Immature natural killer cell (primary cell): ENCODE measurements at regions not wholly inside any gene's neighbourhood (a gene's known extent, or its start where the extent isn't known, plus 50 kb on each side); places are given as distances from the start of the nearest gene placed in this dataset.
"Not testable (repeated sequence)": the region's sequence is repeated elsewhere in the genome, so short reads cannot be mapped to it uniquely, and the experiment has no call there.

Experiments
- DNase-seq, 3 donors: peaks; one replicate each; pipeline ENCODE4 v3.0.0; 2022; ENCODE audit warnings: mixed read lengths in 1 of 3
- H3K27ac Mint-ChIP-seq, 6 donors: one replicate each; pipeline ENCODE4 v1.8.0; 2020; ENCODE audit warnings: mixed read lengths in 6 of 6, mild to moderate bottlenecking in 5 of 6, inconsistent platforms in 4 of 6, moderate library complexity in 3 of 6
- H3K27me3 Mint-ChIP-seq, 3 donors: one replicate each; pipeline ENCODE4 v1.8.0; 2020 to 2021; ENCODE audit warnings: low read depth in 3 of 3, mild to moderate bottlenecking in 3 of 3, mixed read lengths in 3 of 3, moderate library complexity in 3 of 3, inconsistent platforms in 1 of 3
- H3K36me3 Mint-ChIP-seq, 3 donors: one replicate each; pipeline ENCODE4 v1.8.0; 2020; ENCODE audit warnings: mixed read lengths in 3 of 3, inconsistent platforms in 2 of 3, mild to moderate bottlenecking in 2 of 3
- H3K4me1 Mint-ChIP-seq, 2 donors: one replicate each; pipeline ENCODE4 v1.8.0; 2020; ENCODE audit warnings: inconsistent platforms in 2 of 2, mild to moderate bottlenecking in 2 of 2, mixed read lengths in 2 of 2, moderate library complexity in 1 of 2
- H3K4me3 Mint-ChIP-seq, 5 donors: one replicate each; pipeline ENCODE4 v1.8.0; 2020; ENCODE audit warnings: mild to moderate bottlenecking in 5 of 5, mixed read lengths in 5 of 5, inconsistent platforms in 3 of 5, moderate library complexity in 3 of 5
- H3K9me3 Mint-ChIP-seq, 6 donors: one replicate each; pipeline ENCODE4 v1.8.0; 2020; ENCODE audit warnings: mild to moderate bottlenecking in 6 of 6, mixed read lengths in 6 of 6, inconsistent platforms in 4 of 6, moderate library complexity in 3 of 6

DNA sequence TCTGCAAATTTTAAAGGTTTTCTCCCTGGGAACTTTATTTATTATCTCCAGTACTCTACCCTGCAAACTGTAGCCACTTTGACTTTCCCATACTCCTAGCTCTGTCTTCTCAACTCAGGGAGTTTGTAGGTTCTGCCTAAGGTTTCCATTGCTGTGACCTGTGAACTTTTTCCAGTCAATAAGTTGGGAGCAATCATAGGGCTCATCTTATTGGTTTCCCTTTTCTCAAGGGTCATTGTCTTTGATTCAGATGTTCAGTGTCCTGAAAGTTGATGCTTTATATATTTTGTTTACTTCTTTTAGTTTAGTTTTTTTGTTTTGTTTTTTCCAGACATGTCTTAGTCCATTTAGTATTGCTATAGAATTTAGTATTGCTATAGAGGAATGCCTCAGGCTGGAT, 85.3 kb upstream of the NUDT6 start:
- H3K27ac Mint-ChIP-seq = no peak overlapping the region
- H3K36me3 Mint-ChIP-seq = peaks cover 13 to 47% (median 46%) of the 10 kb centered on the region in 3 donors
- DNase-seq = no peak
- H3K4me1 Mint-ChIP-seq = peaks cover 4 to 21% of the 10 kb centered on the region in 2 donors
- H3K27me3 Mint-ChIP-seq = peaks cover 0 to 2% (median 0%) of the 10 kb centered on the region in 3 donors
- peaks cover 0 to 2% (median 0%) of the 10 kb centered on the region in 6 donors for H3K9me3 Mint-ChIP-seq
- H3K4me3 Mint-ChIP-seq = no peak overlapping the region

- H3K9me3 Mint-ChIP-seq, H3K27me3 Mint-ChIP-seq, DNase-seq, H3K4me1 Mint-ChIP-seq, H3K4me3 Mint-ChIP-seq, H3K27ac Mint-ChIP-seq: not testable (repeated sequence)
- H3K36me3 Mint-ChIP-seq = peaks cover 8 to 30% (median 30%) of the 10 kb centered on the region in 3 donors
These were observed 90.0 kb upstream of the NUDT6 start for GRCh38 chr4:123012416-123012815.

- DNase-seq = no peak
- Mint-ChIP-seq H3K27me3 (peaks cover 0 to 2% (median 0%) of the 10 kb centered on the region in 3 donors), H3K4me1 (no peaks in the 10 kb centered on the region), H3K9me3 (no peaks in the 10 kb centered on the region), H3K4me3 (no peak overlapping the region), H3K36me3 (peaks cover 8 to 16% (median 15%) of the 10 kb centered on the region in 3 donors), H3K27ac (no peak overlapping the region)
These were observed 91.6 kb upstream of the NUDT6 start for GRCh38 chr4:123014038-123014437.

DNA sequence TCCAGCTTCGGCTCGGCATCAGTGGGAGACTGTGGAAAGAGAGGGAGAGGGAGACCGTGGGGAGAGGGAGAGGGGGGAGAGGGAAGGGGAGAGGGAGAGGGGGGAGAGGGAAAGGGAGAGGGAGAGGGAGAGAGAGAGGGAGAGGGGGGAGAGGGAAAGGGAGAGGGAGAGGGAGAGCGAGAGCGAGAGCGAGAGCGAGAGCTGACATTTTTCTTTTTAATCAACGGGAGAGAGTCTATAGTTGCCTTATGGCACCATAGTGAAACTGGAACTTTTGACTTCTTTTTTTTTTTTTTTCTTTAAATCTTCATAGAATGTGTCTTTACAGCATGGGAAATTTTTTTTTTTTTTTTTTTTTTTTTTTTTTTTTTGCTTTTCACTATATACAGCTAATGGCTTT, 94.7 kb upstream of the NUDT6 start:
- Mint-ChIP-seq H3K36me3 (peaks cover 7 to 19% (median 7%) of the 10 kb centered on the region in 3 donors), H3K4me3 (no peak overlapping the region), H3K9me3 (no peaks in the 10 kb centered on the region), H3K27ac (no peak overlapping the region), H3K27me3 (no peaks in the 10 kb centered on the region), H3K4me1 (no peaks in the 10 kb centered on the region)
- no peak for DNase-seq

- H3K27ac Mint-ChIP-seq = no peak overlapping the region
- DNase-seq = no peak
- no peaks in the 10 kb centered on the region for H3K27me3 Mint-ChIP-seq
- no peak overlapping the region for H3K4me3 Mint-ChIP-seq
- H3K4me1 Mint-ChIP-seq = no peaks in the 10 kb centered on the region
- H3K36me3 Mint-ChIP-seq = peaks cover 7 to 19% (median 7%) of the 10 kb centered on the region in 3 donors
- no peaks in the 10 kb centered on the region for H3K9me3 Mint-ChIP-seq
These were observed 95.4 kb upstream of the NUDT6 start for GRCh38 chr4:123017636-123018395.

DNA sequence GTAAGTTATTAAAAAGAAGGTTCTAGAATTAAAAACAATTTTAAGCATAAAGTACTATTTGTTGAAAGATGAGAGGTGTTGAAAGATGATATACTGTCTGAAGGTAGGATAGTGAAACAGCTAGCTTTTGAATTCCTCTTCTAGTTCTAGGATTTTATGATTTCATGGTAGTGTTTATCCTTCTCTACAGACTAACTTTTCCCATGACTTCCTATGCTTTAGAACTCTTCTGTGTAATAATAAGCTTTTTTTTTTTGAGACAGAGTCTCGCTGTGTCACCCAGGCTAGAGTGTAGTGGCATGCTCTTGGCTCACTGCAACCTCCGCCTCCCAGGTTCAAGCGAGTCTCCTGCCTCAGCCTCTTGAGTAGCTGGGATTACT, 96.0 kb upstream of the NUDT6 start:
- H3K4me1 Mint-ChIP-seq = no peaks in the 10 kb centered on the region

DNA sequence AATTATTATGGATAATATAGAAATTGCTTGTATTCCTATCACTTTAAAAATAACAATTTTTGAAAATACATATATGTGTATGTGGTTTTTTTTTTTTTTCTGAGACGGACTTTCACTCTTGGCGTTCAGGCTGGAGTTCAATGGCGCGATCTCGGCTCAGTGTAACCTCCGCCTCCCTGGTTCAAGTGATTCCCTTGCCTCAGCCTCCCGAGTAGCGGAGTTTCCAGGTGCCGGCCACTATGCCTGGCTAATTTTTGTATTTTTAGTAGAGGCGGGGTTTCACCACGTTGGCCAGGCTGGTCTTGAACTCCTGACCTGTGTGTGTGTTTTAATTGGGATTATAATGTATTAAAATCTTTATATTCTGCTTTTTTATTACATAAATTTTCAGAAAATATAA, 97.9 kb upstream of the NUDT6 start:
- Mint-ChIP-seq H3K4me3 (no peak overlapping the region), H3K9me3 (no peaks in the 10 kb centered on the region), H3K27me3 (peaks cover 0 to 1% (median 0%) of the 10 kb centered on the region in 3 donors), H3K4me1 (no peaks in the 10 kb centered on the region), H3K36me3 (peaks cover 8 to 28% (median 12%) of the 10 kb centered on the region in 3 donors), H3K27ac (no peak overlapping the region)
- no peak for DNase-seq

More for the DNA sequence above, 96.0 kb upstream of the NUDT6 start:
- H3K9me3 Mint-ChIP-seq = no peaks in the 10 kb centered on the region
- no peak overlapping the region for H3K27ac Mint-ChIP-seq
- no peaks in the 10 kb centered on the region for H3K27me3 Mint-ChIP-seq
- no peak overlapping the region for H3K4me3 Mint-ChIP-seq
- H3K36me3 Mint-ChIP-seq = peaks cover 7 to 21% (median 7%) of the 10 kb centered on the region in 3 donors
- DNase-seq = no peak

- Mint-ChIP-seq H3K27ac (no peak overlapping the region), H3K27me3 (peaks cover 0 to 1% (median 0%) of the 10 kb centered on the region in 3 donors), H3K4me3 (no peak overlapping the region), H3K36me3 (peaks cover 13 to 33% (median 16%) of the 10 kb centered on the region in 3 donors), H3K4me1 (no peaks in the 10 kb centered on the region), H3K9me3 (no peaks in the 10 kb centered on the region)
- no peak for DNase-seq
These were observed 101.2 kb upstream of the NUDT6 start for GRCh38 chr4:123023647-123024046.

GRCh38 chr4:123024710-123025109, 102.3 kb upstream of the NUDT6 start:
- no peaks in the 10 kb centered on the region for H3K9me3 Mint-ChIP-seq
- H3K4me3 Mint-ChIP-seq = no peak overlapping the region
- DNase-seq = no peak
- H3K27ac Mint-ChIP-seq = no peak overlapping the region
- peaks cover 15 to 32% (median 23%) of the 10 kb centered on the region in 3 donors for H3K36me3 Mint-ChIP-seq
- peaks cover 0 to 1% (median 0%) of the 10 kb centered on the region in 3 donors for H3K27me3 Mint-ChIP-seq
- H3K4me1 Mint-ChIP-seq = no peaks in the 10 kb centered on the region

- no peak overlapping the region for H3K27ac Mint-ChIP-seq
- peaks cover 0 to 1% (median 0%) of the 10 kb centered on the region in 3 donors for H3K27me3 Mint-ChIP-seq
- H3K36me3 Mint-ChIP-seq = peaks cover 15 to 26% (median 23%) of the 10 kb centered on the region in 3 donors
- H3K4me1 Mint-ChIP-seq = no peaks in the 10 kb centered on the region
- DNase-seq = no peak
- H3K4me3 Mint-ChIP-seq = no peak overlapping the region
- H3K9me3 Mint-ChIP-seq = no peaks in the 10 kb centered on the region
These were observed 103.0 kb upstream of the NUDT6 start for GRCh38 chr4:123025398-123025797.

GRCh38 chr4:123026015-123026414, 103.6 kb upstream of the NUDT6 start:
- H3K9me3 Mint-ChIP-seq, DNase-seq, H3K27ac Mint-ChIP-seq, H3K27me3 Mint-ChIP-seq, H3K4me1 Mint-ChIP-seq, H3K4me3 Mint-ChIP-seq: not testable (repeated sequence)
- peaks cover 15 to 23% (median 23%) of the 10 kb centered on the region in 3 donors for H3K36me3 Mint-ChIP-seq

DNA sequence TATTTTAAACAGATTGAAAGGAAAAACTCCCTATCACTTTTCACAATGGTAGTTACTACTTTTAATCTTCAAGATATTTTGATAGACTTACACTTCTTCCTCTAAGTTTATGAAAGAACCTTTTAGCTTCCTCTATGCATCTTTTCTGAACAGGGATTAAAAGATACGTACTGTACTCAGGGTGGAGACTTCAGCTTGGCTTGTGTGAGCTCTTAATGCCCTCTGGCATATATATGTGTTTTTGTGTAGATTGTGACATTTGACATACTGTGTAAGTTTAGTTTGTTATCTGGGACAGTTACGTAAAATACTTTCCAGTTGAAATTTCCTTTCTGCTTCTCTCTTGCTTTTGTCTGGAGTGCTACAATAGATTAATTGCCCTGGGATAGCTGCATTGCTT, 109.3 kb upstream of the NUDT6 start:
- Mint-ChIP-seq H3K36me3 (peaks cover 8 to 17% (median 13%) of the 10 kb centered on the region in 3 donors), H3K4me3 (no peak overlapping the region), H3K4me1 (no peaks in the 10 kb centered on the region), H3K9me3 (peaks cover 0 to 2% (median 0%) of the 10 kb centered on the region in 6 donors), H3K27me3 (no peaks in the 10 kb centered on the region), H3K27ac (no peak overlapping the region)
- no peak for DNase-seq

DNA sequence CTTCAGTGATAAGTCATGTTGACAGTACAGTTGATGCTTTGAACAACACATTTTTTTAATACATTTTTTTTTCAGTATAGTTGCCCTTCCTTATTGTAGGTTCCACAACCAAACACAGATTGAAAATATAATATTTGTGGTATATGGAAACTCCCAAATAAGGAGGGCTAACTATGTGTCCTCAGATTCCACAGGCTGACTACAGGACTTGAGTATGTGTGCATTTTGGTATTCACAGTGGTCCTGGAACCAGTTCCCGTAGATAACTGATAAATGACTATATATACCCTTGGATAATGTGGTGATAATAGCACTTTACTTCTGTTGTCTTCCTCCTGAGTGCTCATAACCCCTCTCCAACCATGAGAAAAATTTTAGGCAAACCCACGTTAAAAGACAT, 111.6 kb upstream of the NUDT6 start:
- DNase-seq = no peak
- Mint-ChIP-seq H3K4me1 (no peaks in the 10 kb centered on the region), H3K4me3 (no peak overlapping the region), H3K36me3 (peaks cover 0 to 8% (median 6%) of the 10 kb centered on the region in 3 donors), H3K27me3 (no peaks in the 10 kb centered on the region), H3K27ac (no peak overlapping the region), H3K9me3 (peaks cover 0 to 2% (median 0%) of the 10 kb centered on the region in 6 donors)

DNA sequence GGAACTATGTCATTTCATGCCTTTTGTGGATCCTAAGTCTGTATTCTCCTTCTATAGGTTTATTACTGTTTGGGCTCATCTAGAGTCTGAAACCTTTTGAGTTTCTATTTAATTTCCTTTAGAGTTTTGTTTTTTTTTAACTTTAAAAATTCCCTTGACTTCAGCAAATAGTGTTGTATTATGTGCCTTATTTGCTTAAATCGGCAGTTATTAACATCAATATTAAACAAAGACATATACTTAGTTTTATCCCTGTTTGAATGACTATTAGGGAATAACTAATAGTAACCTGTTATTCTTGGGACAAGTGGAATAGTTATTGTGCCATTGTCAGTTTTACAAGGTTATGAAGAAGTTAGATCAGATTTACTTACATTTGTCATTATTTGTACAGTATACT, 112.8 kb upstream of the NUDT6 start:
- Mint-ChIP-seq H3K27me3 (no peaks in the 10 kb centered on the region), H3K9me3 (peaks cover 0 to 2% (median 0%) of the 10 kb centered on the region in 6 donors), H3K27ac (no peak overlapping the region), H3K4me3 (no peak overlapping the region), H3K4me1 (no peaks in the 10 kb centered on the region), H3K36me3 (peaks cover 0 to 6% (median 3%) of the 10 kb centered on the region in 3 donors)
- DNase-seq = no peak

GRCh38 chr4:123037804-123038203, 115.4 kb upstream of the NUDT6 start:
- DNase-seq = no peak
- H3K36me3 Mint-ChIP-seq = peaks cover 10 to 15% (median 14%) of the 10 kb centered on the region in 3 donors
- peaks cover 0 to under 1% (median 0%) of the 10 kb centered on the region in 3 donors for H3K27me3 Mint-ChIP-seq
- peaks cover 0 to 9% of the 10 kb centered on the region in 2 donors for H3K4me1 Mint-ChIP-seq
- no peak overlapping the region for H3K27ac Mint-ChIP-seq
- peaks cover under 1 to 12% (median 8%) of the 10 kb centered on the region in 6 donors for H3K9me3 Mint-ChIP-seq
- H3K4me3 Mint-ChIP-seq = no peak overlapping the region
